Adrenal gland (tissue), 9 donors: ENCODE measurements at regions not wholly inside any gene's neighbourhood (a gene's known extent, or its start where the extent isn't known, plus 50 kb on each side); places are given as distances from the start of the nearest gene placed in this dataset.

Source experiments
- DNase-seq, 7 donors: peaks; one replicate each; pipeline ENCODE4 v3.0.0-alpha.2; 2019 to 2020
- H3K27ac ChIP-seq, 5 donors: fragments of 200-600 bp; sonication (generic) in 4 of 5; 1 replicate in 3 of 5; 2 replicates in 2 of 5; pipeline versions ENCODE4 v1.5.1 to v1.8.0; 2016 to 2020; ENCODE audit warnings: mild to moderate bottlenecking in 1 of 5
- H3K27me3 ChIP-seq: fragments of 200-600 bp; 2 replicates; pipeline ENCODE4 v1.8.0; 2021
- H3K36me3 ChIP-seq, 2 donors: fragments of 200-600 bp; replicated peaks in 1 of 2; 1 replicate in 1 of 2; 2 replicates in 1 of 2; pipeline versions ENCODE4 v1.5.1 to v1.8.0; 2018 to 2022
- H3K4me1 ChIP-seq, 2 donors: fragments of 200-600 bp; replicated peaks in 1 of 2; 1 replicate in 1 of 2; 2 replicates in 1 of 2; pipeline versions ENCODE4 v1.5.1 to v1.8.0; 2018 to 2021
- H3K4me3 ChIP-seq, 4 donors: fragments of 200-600 bp; sonication (generic) in 3 of 4; one replicate each; pipeline ENCODE4 v1.5.1; 2016 to 2018
- H3K9me3 ChIP-seq, 3 donors: fragments of 200-600 bp; sonication (generic) in 1 of 3; replicated peaks in 1 of 3; 1 replicate in 2 of 3; 2 replicates in 1 of 3; pipeline versions ENCODE4 v1.5.1 to v1.8.0; 2016 to 2021
- POLR2A ChIP-seq, 2 donors: fragments of 450-650 bp; IDR thresholded peaks; one replicate each; pipeline ENCODE4 v1.6.1; 2017; ENCODE audit warnings: antibody characterized with exemption in 2 of 2, mild to moderate bottlenecking in 2 of 2, moderate library complexity in 1 of 2
- WGBS, 4 donors: extraction: QIAGEN DNeasy Blood & Tissue Kit in 2 of 4; methylation state at CpG; one replicate each; pipeline versions ENCODE4 v1.1.5 to v1.1.7; 2013 to 2017; 5-methylcytosine and 5-hydroxymethylcytosine counted together
- intact Hi-C, 2 donors: fragments of 100-400 bp; cut with DNase I; formaldehyde crosslinking; loops; one replicate each; pipeline versions ENCODE4 v1.14.1 to v1.15.0; 2022 to 2023
- TF ChIP-seq, protein P1 (sequence below), 6 experiments: fragments of 450-650 bp in 4 of 6; fragments of 200-600 bp in 2 of 6; sonication (generic) in 1 of 6; IDR thresholded peaks; 1 replicate in 5 of 6; 2 replicates in 1 of 6; pipeline versions ENCODE4 v1.5.1 to v1.8.0; 2016 to 2021; ENCODE audit warnings: antibody characterized with exemption in 6 of 6, mild to moderate bottlenecking in 2 of 6, moderate library complexity in 1 of 6
- donor health status: healthy with polysubstance abuse.
- donor health status: Bipolar disorder and iron deficiency.
- donor health status: DM: yes; HTN: yes; CAD: no.
- donor health status: DM: no; HTN: no; CAD: no.
- donor health status: DM: no; HTN: no; CAD: no.

DNA sequence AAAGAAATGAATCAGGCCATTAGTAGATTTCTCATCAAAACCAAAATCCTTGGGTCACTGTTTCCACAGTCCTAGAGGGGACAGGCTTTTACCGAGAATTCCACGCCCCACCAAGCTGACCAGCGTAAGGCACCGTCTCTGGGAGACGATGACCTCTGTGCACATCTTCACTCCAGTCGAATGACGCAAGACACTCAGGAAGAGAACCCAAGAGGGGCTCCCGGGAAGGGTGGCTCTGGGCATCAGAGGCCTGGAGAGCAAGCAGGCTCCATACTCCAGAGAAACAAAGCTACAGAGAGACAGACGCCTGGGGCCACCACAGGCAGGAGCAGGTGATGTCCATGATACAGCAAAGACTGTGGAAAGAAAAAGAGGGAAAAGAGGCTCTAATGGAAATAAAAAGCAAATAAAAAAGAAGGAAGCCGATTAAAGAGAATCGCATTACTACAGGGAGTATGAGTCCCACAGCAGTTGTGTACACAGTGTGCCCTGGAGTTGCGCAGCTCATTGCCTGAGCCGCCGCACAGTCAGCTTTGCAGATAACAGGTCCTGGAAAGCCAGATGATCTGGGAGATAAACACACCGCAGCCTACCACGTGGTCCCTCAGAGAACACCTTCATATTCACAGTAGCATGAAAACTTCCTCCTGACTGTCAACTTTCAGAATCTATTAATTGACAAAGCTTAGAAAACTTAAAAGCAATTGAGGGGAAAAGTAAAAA, 572.7 kb upstream of the SALL3 start:
- 63 to 71% (median 69%) methylated on average over 16 of the region's 16 CpGs for WGBS, 4 donors
- TF ChIP-seq, protein P1, sequence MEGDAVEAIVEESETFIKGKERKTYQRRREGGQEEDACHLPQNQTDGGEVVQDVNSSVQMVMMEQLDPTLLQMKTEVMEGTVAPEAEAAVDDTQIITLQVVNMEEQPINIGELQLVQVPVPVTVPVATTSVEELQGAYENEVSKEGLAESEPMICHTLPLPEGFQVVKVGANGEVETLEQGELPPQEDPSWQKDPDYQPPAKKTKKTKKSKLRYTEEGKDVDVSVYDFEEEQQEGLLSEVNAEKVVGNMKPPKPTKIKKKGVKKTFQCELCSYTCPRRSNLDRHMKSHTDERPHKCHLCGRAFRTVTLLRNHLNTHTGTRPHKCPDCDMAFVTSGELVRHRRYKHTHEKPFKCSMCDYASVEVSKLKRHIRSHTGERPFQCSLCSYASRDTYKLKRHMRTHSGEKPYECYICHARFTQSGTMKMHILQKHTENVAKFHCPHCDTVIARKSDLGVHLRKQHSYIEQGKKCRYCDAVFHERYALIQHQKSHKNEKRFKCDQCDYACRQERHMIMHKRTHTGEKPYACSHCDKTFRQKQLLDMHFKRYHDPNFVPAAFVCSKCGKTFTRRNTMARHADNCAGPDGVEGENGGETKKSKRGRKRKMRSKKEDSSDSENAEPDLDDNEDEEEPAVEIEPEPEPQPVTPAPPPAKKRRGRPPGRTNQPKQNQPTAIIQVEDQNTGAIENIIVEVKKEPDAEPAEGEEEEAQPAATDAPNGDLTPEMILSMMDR (IDR thresholded peaks at IDR 0.05): no peak
- no peak for TF ChIP-seq POLR2A (IDR thresholded peaks at IDR 0.05)

GRCh38 chr18:78407466-78407844, 572.2 kb upstream of the SALL3 start:
- intact Hi-C loops: no loop called here
- TF ChIP-seq, protein P1 (IDR thresholded peaks at IDR 0.05): no peak
- TF ChIP-seq POLR2A (IDR thresholded peaks at IDR 0.05): no peak
- H3K36me3 ChIP-seq: no peaks in the 10 kb centered on the region
- H3K4me1 ChIP-seq: no peaks in the 10 kb centered on the region
- DNase-seq: no peak
- H3K4me3 ChIP-seq: no peak overlapping the region
- H3K9me3 ChIP-seq: no peaks in the 10 kb centered on the region
- no peaks in the 10 kb centered on the region for H3K27me3 ChIP-seq
- H3K27ac ChIP-seq: no peak overlapping the region
- 45 to 55% (median 47%) methylated on average over 4 of the region's 4 CpGs for WGBS, 4 donors

More for the DNA sequence above, 572.7 kb upstream of the SALL3 start:
- Histone ChIP-seq H3K4me3 (no peak overlapping the region), H3K27ac (no peak overlapping the region), H3K9me3 (no peaks in the 10 kb centered on the region), H3K27me3 (no peaks in the 10 kb centered on the region), H3K4me1 (no peaks in the 10 kb centered on the region), H3K36me3 (no peaks in the 10 kb centered on the region)
- intact Hi-C loops: no loop called here
- DNase-seq: no peak

DNA sequence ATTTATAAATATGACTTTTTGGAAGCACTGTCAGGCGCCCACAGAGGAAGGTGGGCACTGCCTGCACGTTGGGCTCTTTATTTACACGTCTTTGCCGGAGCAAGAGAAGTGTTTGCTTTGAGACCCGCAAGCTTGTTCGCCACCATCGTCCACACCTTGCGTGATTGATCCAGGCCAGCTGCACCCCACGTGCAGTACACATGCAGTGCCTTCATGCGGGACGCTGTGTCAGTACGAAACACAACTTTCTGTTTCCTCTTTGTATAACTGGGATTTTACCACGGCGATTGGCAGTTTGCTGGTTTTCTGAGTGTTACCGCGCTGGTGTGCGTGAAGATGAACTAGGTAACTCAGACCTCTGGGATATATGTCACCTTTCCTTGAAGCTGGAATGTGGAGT, 571.0 kb upstream of the SALL3 start:
- no peak for DNase-seq
- Histone ChIP-seq H3K9me3 (no peaks in the 10 kb centered on the region), H3K4me1 (no peaks in the 10 kb centered on the region), H3K36me3 (no peaks in the 10 kb centered on the region), H3K27ac (no peak overlapping the region), H3K27me3 (no peaks in the 10 kb centered on the region), H3K4me3 (no peak overlapping the region)
- intact Hi-C loops: no loop called here
- TF ChIP-seq POLR2A (IDR thresholded peaks at IDR 0.05): no peak
- TF ChIP-seq, protein P1 (IDR thresholded peaks at IDR 0.05): no peak
- WGBS, 4 donors: 74 to 79% (median 78%) methylated on average over 16 to 17 of the region's 17 CpGs

- Histone ChIP-seq H3K4me3 (no peak overlapping the region), H3K4me1 (no peaks in the 10 kb centered on the region), H3K27ac (no peak overlapping the region), H3K36me3 (no peaks in the 10 kb centered on the region), H3K27me3 (no peaks in the 10 kb centered on the region), H3K9me3 (no peaks in the 10 kb centered on the region)
- DNase-seq: no peak
- TF ChIP-seq POLR2A (IDR thresholded peaks at IDR 0.05): no peak
- TF ChIP-seq, protein P1 (IDR thresholded peaks at IDR 0.05): no peak
- intact Hi-C loops: no loop called here
- 79 to 86% (median 83%) methylated on average over 7 to 13 of the region's 13 CpGs for WGBS, 4 donors
These were observed 569.4 kb upstream of the SALL3 start for GRCh38 chr18:78410094-78410786.
